Adrenal gland (tissue), 9 donors: ENCODE measurements at regions not wholly inside any gene's neighbourhood (a gene's known extent, or its start where the extent isn't known, plus 50 kb on each side); places are given as distances from the start of the nearest gene placed in this dataset.

Source experiments
- DNase-seq, 7 donors: peaks; one replicate each; pipeline ENCODE4 v3.0.0-alpha.2; 2019 to 2020
- H3K27ac ChIP-seq, 5 donors: fragments of 200-600 bp; sonication (generic) in 4 of 5; 1 replicate in 3 of 5; 2 replicates in 2 of 5; pipeline versions ENCODE4 v1.5.1 to v1.8.0; 2016 to 2020; ENCODE audit warnings: mild to moderate bottlenecking in 1 of 5
- H3K27me3 ChIP-seq: fragments of 200-600 bp; 2 replicates; pipeline ENCODE4 v1.8.0; 2021
- H3K36me3 ChIP-seq, 2 donors: fragments of 200-600 bp; replicated peaks in 1 of 2; 1 replicate in 1 of 2; 2 replicates in 1 of 2; pipeline versions ENCODE4 v1.5.1 to v1.8.0; 2018 to 2022
- H3K4me1 ChIP-seq, 2 donors: fragments of 200-600 bp; replicated peaks in 1 of 2; 1 replicate in 1 of 2; 2 replicates in 1 of 2; pipeline versions ENCODE4 v1.5.1 to v1.8.0; 2018 to 2021
- H3K4me3 ChIP-seq, 4 donors: fragments of 200-600 bp; sonication (generic) in 3 of 4; one replicate each; pipeline ENCODE4 v1.5.1; 2016 to 2018
- H3K9me3 ChIP-seq, 3 donors: fragments of 200-600 bp; sonication (generic) in 1 of 3; replicated peaks in 1 of 3; 1 replicate in 2 of 3; 2 replicates in 1 of 3; pipeline versions ENCODE4 v1.5.1 to v1.8.0; 2016 to 2021
- POLR2A ChIP-seq, 2 donors: fragments of 450-650 bp; IDR thresholded peaks; one replicate each; pipeline ENCODE4 v1.6.1; 2017; ENCODE audit warnings: antibody characterized with exemption in 2 of 2, mild to moderate bottlenecking in 2 of 2, moderate library complexity in 1 of 2
- WGBS, 4 donors: extraction: QIAGEN DNeasy Blood & Tissue Kit in 2 of 4; methylation state at CpG; one replicate each; pipeline versions ENCODE4 v1.1.5 to v1.1.7; 2013 to 2017; 5-methylcytosine and 5-hydroxymethylcytosine counted together
- intact Hi-C, 2 donors: fragments of 100-400 bp; cut with DNase I; formaldehyde crosslinking; loops; one replicate each; pipeline versions ENCODE4 v1.14.1 to v1.15.0; 2022 to 2023
- TF ChIP-seq, protein P1 (sequence below), 6 experiments: fragments of 450-650 bp in 4 of 6; fragments of 200-600 bp in 2 of 6; sonication (generic) in 1 of 6; IDR thresholded peaks; 1 replicate in 5 of 6; 2 replicates in 1 of 6; pipeline versions ENCODE4 v1.5.1 to v1.8.0; 2016 to 2021; ENCODE audit warnings: antibody characterized with exemption in 6 of 6, mild to moderate bottlenecking in 2 of 6, moderate library complexity in 1 of 6
- donor health status: healthy with polysubstance abuse.
- donor health status: Bipolar disorder and iron deficiency.
- donor health status: DM: yes; HTN: yes; CAD: no.
- donor health status: DM: no; HTN: no; CAD: no.
- donor health status: DM: no; HTN: no; CAD: no.

DNA sequence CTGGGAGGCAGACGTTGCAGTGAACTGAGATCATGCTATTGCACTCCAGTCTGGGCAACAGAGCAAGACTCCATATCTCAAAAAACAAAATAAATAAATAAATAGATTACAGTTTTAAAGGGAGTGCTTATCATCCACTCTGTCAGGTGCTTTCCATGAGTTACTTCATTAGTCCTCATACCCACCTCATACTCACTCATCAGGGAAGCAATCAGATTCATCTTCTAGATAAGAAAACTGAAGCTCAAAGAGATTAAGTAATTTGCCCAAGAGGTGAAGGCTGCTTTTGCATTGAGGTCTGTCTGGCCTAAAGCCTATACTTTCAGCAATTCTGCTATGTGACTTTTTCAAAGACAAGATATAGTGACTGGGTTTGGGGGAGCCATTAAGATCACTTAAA lies 101.0 kb downstream of the RASSF10 start:
- 78 to 100% (median 85%) methylated on average over 1 of the region's 1 CpG for WGBS, 4 donors
- DNase-seq: no peak
- TF ChIP-seq POLR2A (IDR thresholded peaks at IDR 0.05): no peak
- TF ChIP-seq, protein P1, sequence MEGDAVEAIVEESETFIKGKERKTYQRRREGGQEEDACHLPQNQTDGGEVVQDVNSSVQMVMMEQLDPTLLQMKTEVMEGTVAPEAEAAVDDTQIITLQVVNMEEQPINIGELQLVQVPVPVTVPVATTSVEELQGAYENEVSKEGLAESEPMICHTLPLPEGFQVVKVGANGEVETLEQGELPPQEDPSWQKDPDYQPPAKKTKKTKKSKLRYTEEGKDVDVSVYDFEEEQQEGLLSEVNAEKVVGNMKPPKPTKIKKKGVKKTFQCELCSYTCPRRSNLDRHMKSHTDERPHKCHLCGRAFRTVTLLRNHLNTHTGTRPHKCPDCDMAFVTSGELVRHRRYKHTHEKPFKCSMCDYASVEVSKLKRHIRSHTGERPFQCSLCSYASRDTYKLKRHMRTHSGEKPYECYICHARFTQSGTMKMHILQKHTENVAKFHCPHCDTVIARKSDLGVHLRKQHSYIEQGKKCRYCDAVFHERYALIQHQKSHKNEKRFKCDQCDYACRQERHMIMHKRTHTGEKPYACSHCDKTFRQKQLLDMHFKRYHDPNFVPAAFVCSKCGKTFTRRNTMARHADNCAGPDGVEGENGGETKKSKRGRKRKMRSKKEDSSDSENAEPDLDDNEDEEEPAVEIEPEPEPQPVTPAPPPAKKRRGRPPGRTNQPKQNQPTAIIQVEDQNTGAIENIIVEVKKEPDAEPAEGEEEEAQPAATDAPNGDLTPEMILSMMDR (IDR thresholded peaks at IDR 0.05): no peak
- H3K27ac ChIP-seq: no peak overlapping the region
- intact Hi-C loops: no loop called here
- no peaks in the 10 kb centered on the region for H3K27me3 ChIP-seq
- no peaks in the 10 kb centered on the region for H3K36me3 ChIP-seq
- no peak overlapping the region for H3K4me3 ChIP-seq
- H3K9me3 ChIP-seq: no peaks in the 10 kb centered on the region
- no peaks in the 10 kb centered on the region for H3K4me1 ChIP-seq

DNA sequence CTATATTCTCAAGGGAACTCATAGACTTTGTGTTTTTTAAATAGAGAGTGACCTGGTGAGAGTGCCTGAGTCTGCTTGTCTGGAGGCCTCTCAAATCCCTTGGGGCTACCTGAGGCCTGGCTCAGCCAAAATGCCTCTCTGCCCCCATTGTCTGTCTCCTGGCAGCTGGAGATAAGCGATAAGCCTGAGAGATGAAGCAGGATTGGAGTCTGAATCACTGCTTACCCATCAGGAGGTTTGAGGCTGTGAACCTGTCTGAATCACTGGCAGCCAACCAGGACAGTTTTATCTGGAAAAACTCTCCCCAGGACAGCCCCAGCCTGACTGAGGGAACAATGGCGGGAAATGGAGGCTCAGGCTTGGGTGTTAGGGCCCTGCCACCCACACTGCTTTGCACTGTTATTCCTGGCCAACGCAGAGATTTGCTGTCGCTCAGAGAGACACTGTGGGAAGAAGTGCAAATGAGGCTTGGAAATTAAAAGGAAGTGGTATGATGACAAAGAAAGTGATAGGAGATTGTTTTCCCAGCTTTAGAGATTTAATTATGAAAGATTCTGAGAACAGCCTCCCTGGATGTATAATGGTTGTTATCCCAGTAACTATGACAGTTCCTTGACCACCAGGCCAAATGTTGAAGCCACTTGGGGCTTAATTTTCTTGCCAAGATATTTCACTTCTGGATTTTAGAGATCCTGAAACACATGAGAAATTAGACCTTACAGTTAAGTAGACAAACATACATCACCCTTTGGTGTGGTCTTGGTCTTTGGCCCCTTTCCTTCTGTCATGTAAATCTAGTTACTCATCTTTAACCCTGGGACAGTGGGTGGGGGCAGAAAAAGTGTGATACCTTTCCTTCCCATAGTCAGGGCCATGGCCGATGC lies 102.1 kb downstream of the RASSF10 start:
- no peaks in the 10 kb centered on the region for H3K27me3 ChIP-seq
- H3K4me1 ChIP-seq: no peaks in the 10 kb centered on the region
- no peak overlapping the region for H3K4me3 ChIP-seq
- no peaks in the 10 kb centered on the region for H3K36me3 ChIP-seq
- intact Hi-C loops: no loop called here
- DNase-seq: peak in 1 of 7 donors; percentile 51
- no peak overlapping the region for H3K27ac ChIP-seq
- whole genome bisulfite sequencing, 4 donors: 69 to 78% (median 77%) methylated on average over 5 of the region's 5 CpGs
- TF ChIP-seq, protein P1 (IDR thresholded peaks at IDR 0.05): no peak
- TF ChIP-seq POLR2A (IDR thresholded peaks at IDR 0.05): no peak
- no peaks in the 10 kb centered on the region for H3K9me3 ChIP-seq

DNA sequence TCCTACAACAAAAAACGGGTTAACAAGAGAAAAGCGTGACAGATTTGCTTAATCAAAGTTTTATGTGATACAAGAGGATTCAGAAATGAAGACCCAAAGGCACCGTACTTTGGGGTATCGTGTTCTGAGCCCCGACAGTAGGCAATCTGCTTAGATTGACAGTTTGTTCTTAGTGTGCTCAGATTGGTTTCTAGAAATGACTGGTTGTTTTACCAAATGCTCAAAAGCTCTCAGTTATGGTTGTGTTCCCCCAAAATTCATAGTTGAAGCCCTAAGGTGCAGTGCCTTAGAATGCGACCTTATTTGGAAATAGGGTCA lies 102.7 kb downstream of the RASSF10 start:
- Histone ChIP-seq H3K27me3 (no peaks in the 10 kb centered on the region), H3K36me3 (no peaks in the 10 kb centered on the region), H3K27ac (no peak overlapping the region), H3K4me1 (no peaks in the 10 kb centered on the region), H3K9me3 (no peaks in the 10 kb centered on the region), H3K4me3 (no peak overlapping the region)
- intact Hi-C loops: no loop called here
- TF ChIP-seq, protein P1 (IDR thresholded peaks at IDR 0.05): no peak
- TF ChIP-seq POLR2A (IDR thresholded peaks at IDR 0.05): no peak
- WGBS, 4 donors: 68 to 76% (median 74%) methylated on average over 6 of the region's 6 CpGs
- no peak for DNase-seq

DNA sequence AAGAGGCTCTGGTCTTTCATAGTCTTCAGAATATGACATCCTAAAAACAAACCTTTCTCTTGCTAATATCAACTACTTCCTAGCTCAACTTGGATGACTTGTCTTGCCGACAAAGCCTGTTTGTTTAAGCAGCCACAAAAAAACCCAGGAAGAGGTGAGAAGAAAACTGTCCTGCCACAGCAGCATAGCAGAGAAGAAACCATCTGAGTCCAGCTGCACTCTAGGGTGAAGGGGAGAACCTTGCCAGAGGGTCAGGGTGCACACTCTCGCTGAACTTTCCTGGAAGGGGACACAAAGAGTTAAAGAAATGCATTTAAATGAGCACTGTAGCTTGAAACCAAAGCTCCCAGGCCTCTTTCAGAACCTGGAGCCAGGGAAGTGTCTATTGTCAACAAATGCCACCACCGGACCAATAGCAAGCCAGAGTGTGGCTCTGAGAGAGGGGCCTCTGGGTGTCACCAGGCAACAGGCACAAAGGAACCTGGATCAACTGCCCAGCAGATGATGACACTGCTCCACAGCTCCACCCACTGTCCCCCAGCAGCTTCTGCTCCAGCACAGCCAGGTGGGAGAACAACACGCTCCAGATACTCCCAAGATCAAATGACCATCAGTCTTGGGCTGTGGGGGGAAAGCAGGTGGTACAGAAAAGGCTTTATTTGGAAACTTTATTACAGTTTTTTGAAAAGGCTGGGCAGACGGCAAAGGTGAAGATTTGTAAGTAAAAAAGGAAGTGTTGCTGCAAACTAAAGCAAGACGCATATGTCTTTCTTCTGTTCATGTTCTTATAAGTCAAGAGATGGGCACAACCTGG lies 105.7 kb downstream of the RASSF10 start:
- Histone ChIP-seq H3K4me1 (no peaks in the 10 kb centered on the region), H3K27ac (no peak overlapping the region), H3K36me3 (no peaks in the 10 kb centered on the region), H3K9me3 (no peaks in the 10 kb centered on the region), H3K4me3 (no peak overlapping the region), H3K27me3 (no peaks in the 10 kb centered on the region)
- no peak for DNase-seq
- TF ChIP-seq, protein P1 (IDR thresholded peaks at IDR 0.05): no peak
- TF ChIP-seq POLR2A (IDR thresholded peaks at IDR 0.05): no peak
- intact Hi-C loops: no loop called here
- WGBS, 4 donors: 72 to 78% (median 76%) methylated on average over 6 of the region's 6 CpGs
